MM.1S (cell line): ENCODE measurements at regions not wholly inside any gene's neighbourhood (a gene's known extent, or its start where the extent isn't known, plus 50 kb on each side); places are given as distances from the start of the nearest gene placed in this dataset.

Experiments used
- DNase-seq: peaks from one replicate; pipeline ENCODE4 v3.0.0-alpha.2; 2015
- H2AFZ ChIP-seq: fragments of 300-600 bp; sonication (generic); 2 replicates; pipeline ENCODE4 v1.6.0; 2016; ENCODE audit warnings: antibody characterized with exemption, low read length
- H3F3A ChIP-seq: fragments of 300-600 bp; sonication (generic); 2 replicates; pipeline ENCODE4 v1.6.1; 2016; ENCODE audit warnings: mild to moderate bottlenecking, antibody characterized with exemption, low read length, moderate library complexity, mixed read lengths; ENCODE audit not compliant: insufficient read depth
- H3K27ac ChIP-seq: fragments of 300-600 bp; sonication (generic); 2 replicates; pipeline ENCODE4 v1.5.1; 2016; ENCODE audit warnings: mild to moderate bottlenecking, low read length
- H3K27me3 ChIP-seq: fragments of 300-600 bp; sonication (generic); replicated peaks from 2 replicates; pipeline ENCODE4 v1.6.0; 2016; ENCODE audit warnings: low read length; ENCODE audit not compliant: insufficient read depth
- H3K36me3 ChIP-seq: fragments of 300-600 bp; sonication (generic); replicated peaks from 2 replicates; pipeline ENCODE4 v1.6.1; 2016; ENCODE audit warnings: mild to moderate bottlenecking, low read length, mixed read lengths; ENCODE audit not compliant: insufficient read depth
- H3K4me1 ChIP-seq: fragments of 300-600 bp; sonication (generic); 2 replicates; pipeline ENCODE4 v1.6.1; 2016; ENCODE audit warnings: low read length, mixed read lengths
- H3K4me2 ChIP-seq: fragments of 300-600 bp; sonication (generic); 2 replicates; pipeline ENCODE4 v1.6.0; 2016; ENCODE audit warnings: low read depth, low read length
- H3K4me3 ChIP-seq: fragments of 300-600 bp; sonication (generic); 2 replicates; pipeline ENCODE4 v1.5.1; 2016; ENCODE audit warnings: low read length, mixed read lengths
- H3K79me2 ChIP-seq: fragments of 300-600 bp; sonication (generic); 2 replicates; pipeline ENCODE4 v1.6.1; 2016; ENCODE audit warnings: mixed run types, low read length, mixed read lengths
- H3K9ac ChIP-seq: fragments of 300-600 bp; sonication (generic); 2 replicates; pipeline ENCODE4 v1.6.1; 2016; ENCODE audit warnings: low read length, mixed read lengths
- H3K9me2 ChIP-seq: fragments of 300-600 bp; sonication (generic); replicated peaks from 2 replicates; pipeline ENCODE4 v1.6.1; 2016; ENCODE audit warnings: mild to moderate bottlenecking, low read length, mixed read lengths; ENCODE audit not compliant: insufficient read depth
- H3K9me3 ChIP-seq: fragments of 300-600 bp; sonication (generic); replicated peaks from 2 replicates; pipeline ENCODE4 v1.6.1; 2016; ENCODE audit warnings: mild to moderate bottlenecking, low read length, mixed read lengths; ENCODE audit not compliant: insufficient read depth
- H4K20me1 ChIP-seq: fragments of 300-600 bp; sonication (generic); 2 replicates; pipeline ENCODE4 v1.6.1; 2016; ENCODE audit warnings: mild to moderate bottlenecking, low read length, moderate library complexity, mixed read lengths; ENCODE audit not compliant: insufficient read depth
- EZH2 ChIP-seq: fragments of 300-600 bp; sonication (generic); optimal IDR thresholded peaks from 2 replicates; pipeline ENCODE3; 2017; ENCODE audit warnings: low read depth, mild to moderate bottlenecking, antibody characterized with exemption, low read length, mixed read lengths
- EZH2phosphoT487 ChIP-seq: fragments of 300-600 bp; sonication (generic); IDR thresholded peaks from 2 replicates; pipeline ENCODE4 v1.6.1; 2018; ENCODE audit warnings: antibody characterized with exemption, low read length
- TF ChIP-seq, protein P1 (sequence below): fragments of 300-600 bp; sonication (generic); IDR thresholded peaks from 2 replicates; pipeline ENCODE4 v1.5.1; 2016; ENCODE audit warnings: antibody characterized with exemption, low read length, mixed read lengths

DNA sequence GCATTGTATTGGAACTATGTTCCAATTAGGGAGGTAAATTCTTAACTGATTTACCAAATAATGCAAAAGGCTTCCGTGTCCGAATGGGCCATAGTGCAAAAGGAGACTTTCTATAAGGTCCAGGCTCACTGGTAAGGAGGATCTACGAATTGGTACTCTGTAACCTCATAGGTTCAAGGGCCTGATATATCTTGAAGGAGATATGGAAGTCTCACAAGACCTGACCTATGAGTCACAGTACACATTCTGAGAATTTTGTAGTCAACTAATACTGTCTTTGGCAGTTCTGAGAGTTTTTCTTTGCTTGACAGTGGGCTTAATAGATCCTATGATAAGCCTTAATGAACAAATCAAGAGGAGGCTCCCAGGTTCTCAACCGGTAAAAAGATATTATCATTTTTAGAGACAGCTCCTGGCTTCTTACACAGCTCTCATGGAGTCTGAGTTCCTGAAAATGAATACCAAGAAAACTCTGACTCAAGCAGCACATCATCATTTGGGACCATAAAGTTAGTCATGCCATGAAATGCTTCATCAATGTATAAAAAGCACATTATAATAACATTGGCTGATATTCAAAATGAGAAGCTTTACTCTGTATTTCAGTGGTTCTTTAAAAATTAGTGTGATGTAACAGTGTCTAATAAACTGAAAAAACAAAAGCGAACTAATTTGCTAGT lies 1275.2 kb upstream of the CRIM1 start:
- no peak for DNase-seq
- H3K36me3 ChIP-seq, result no peaks in the 10 kb centered on the region
- no peak overlapping the region for H3K27ac ChIP-seq
- H3K79me2 ChIP-seq, result no peaks in the 10 kb centered on the region
- no peaks in the 10 kb centered on the region for H3K9me3 ChIP-seq
- no peaks in the 10 kb centered on the region for H3K9me2 ChIP-seq
- no peaks in the 10 kb centered on the region for H3K27me3 ChIP-seq
- no peaks in the 10 kb centered on the region for H3K4me1 ChIP-seq
- H3F3A ChIP-seq, result no peaks in the 10 kb centered on the region
- H3K4me3 ChIP-seq, result no peak overlapping the region
- no peak overlapping the region for H3K4me2 ChIP-seq
- TF ChIP-seq EZH2phosphoT487 (no peak), EZH2 (no peak)
- TF ChIP-seq, protein P1, sequence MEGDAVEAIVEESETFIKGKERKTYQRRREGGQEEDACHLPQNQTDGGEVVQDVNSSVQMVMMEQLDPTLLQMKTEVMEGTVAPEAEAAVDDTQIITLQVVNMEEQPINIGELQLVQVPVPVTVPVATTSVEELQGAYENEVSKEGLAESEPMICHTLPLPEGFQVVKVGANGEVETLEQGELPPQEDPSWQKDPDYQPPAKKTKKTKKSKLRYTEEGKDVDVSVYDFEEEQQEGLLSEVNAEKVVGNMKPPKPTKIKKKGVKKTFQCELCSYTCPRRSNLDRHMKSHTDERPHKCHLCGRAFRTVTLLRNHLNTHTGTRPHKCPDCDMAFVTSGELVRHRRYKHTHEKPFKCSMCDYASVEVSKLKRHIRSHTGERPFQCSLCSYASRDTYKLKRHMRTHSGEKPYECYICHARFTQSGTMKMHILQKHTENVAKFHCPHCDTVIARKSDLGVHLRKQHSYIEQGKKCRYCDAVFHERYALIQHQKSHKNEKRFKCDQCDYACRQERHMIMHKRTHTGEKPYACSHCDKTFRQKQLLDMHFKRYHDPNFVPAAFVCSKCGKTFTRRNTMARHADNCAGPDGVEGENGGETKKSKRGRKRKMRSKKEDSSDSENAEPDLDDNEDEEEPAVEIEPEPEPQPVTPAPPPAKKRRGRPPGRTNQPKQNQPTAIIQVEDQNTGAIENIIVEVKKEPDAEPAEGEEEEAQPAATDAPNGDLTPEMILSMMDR, result no peak
- no peak overlapping the region for H2AFZ ChIP-seq
- H4K20me1 ChIP-seq, result no peaks in the 10 kb centered on the region
- no peak overlapping the region for H3K9ac ChIP-seq

DNA sequence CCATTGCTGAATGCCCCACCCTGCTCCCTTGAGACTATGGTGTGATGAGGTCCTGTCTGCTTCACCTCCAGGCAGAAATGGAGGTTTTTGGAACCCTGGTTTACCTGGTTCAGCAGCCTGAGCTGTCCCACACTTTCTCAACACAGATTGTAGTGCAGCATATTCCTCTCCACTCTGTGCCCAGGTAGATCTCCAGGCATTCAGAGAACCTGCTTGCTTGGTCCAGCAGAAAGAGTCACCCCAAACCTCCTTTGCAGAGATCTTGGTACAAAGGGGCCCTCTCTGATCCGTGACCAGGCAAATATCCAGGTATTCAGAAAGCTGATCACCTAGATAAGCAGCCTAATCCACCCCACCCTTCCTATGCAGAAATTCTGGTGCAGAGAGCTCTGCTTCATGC lies 1288.2 kb upstream of the CRIM1 start:
- no peaks in the 10 kb centered on the region for H3K27me3 ChIP-seq
- H4K20me1 ChIP-seq, result no peaks in the 10 kb centered on the region
- no peaks in the 10 kb centered on the region for H3K9me3 ChIP-seq
- TF ChIP-seq, protein P1, result no peak
- TF ChIP-seq EZH2, result no peak
- TF ChIP-seq EZH2phosphoT487, result no peak
- H2AFZ ChIP-seq, result no peak overlapping the region
- no peaks in the 10 kb centered on the region for H3F3A ChIP-seq
- H3K36me3 ChIP-seq, result no peaks in the 10 kb centered on the region
- no peaks in the 10 kb centered on the region for H3K4me1 ChIP-seq
- H3K4me2 ChIP-seq, result no peak overlapping the region
- H3K4me3 ChIP-seq, result no peak overlapping the region
- no peaks in the 10 kb centered on the region for H3K9me2 ChIP-seq
- no peaks in the 10 kb centered on the region for H3K79me2 ChIP-seq
- no peak overlapping the region for H3K27ac ChIP-seq
- DNase-seq, result no peak
- no peak overlapping the region for H3K9ac ChIP-seq

DNA sequence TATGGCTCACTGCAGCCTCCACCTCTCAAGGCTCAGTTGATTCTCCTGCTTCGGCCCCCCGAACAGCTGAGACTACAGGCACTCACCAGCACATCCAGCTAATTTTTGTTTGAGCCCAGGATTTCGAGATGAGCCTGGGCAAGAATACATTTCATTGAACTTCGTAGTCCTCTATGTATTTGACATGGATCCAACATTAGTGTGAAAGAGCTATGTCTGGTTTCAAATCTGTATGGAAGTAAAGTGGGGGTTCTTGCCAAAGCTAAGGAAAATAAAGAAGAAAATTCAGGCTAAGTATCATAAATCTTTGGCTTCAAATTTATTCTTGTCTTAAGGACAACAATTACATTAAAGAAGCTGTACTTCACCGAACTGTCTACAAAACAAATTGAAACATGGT lies 1291.7 kb upstream of the CRIM1 start:
- H3K79me2 ChIP-seq, result no peaks in the 10 kb centered on the region
- no peaks in the 10 kb centered on the region for H3K27me3 ChIP-seq
- no peaks in the 10 kb centered on the region for H3K36me3 ChIP-seq
- H3K27ac ChIP-seq, result no peak overlapping the region
- H3K9ac ChIP-seq, result no peak overlapping the region
- H3K9me2 ChIP-seq, result no peaks in the 10 kb centered on the region
- H3K9me3 ChIP-seq, result no peaks in the 10 kb centered on the region
- H3F3A ChIP-seq, result no peaks in the 10 kb centered on the region
- no peak for DNase-seq
- H2AFZ ChIP-seq, result no peak overlapping the region
- TF ChIP-seq EZH2phosphoT487 (no peak), EZH2 (no peak)
- TF ChIP-seq, protein P1, result no peak
- no peaks in the 10 kb centered on the region for H3K4me1 ChIP-seq
- no peak overlapping the region for H3K4me3 ChIP-seq
- no peaks in the 10 kb centered on the region for H4K20me1 ChIP-seq
- H3K4me2 ChIP-seq, result no peak overlapping the region
